K562 (cell line): ENCODE measurements at regions not wholly inside any gene's neighbourhood (a gene's known extent, or its start where the extent isn't known, plus 50 kb on each side); places are given as distances from the start of the nearest gene placed in this dataset.

ENCODE experiments used
- ATAC-seq: fragments of 200-7000 bp; cut with Tn5 transposase; 3 replicates; pipeline ENCODE4 v1.9.1; 2020; ENCODE audit warnings: moderate library complexity
- BruUV-seq: library from RNA; stranded (reverse); fragments of 400-500 nt; replicated peaks from 2 replicates; lab custom pipeline; 2021; lab: Mats Ljungman, UMichigan
- CTCF ChIA-PET: fragments of 300-600 bp; formaldehyde crosslinking; extraction: SDS; loops from one replicate; lab custom pipeline; 2021; ENCODE audit warnings: low intra/inter-chr PET ratio; lab: Yijun Ruan, JAX
- POLR2A ChIA-PET: fragments of 300-600, 350-650 bp; sonication (Branson Sonifier 250); formaldehyde crosslinking; extraction: SDS; loops from one replicate; lab custom pipeline; 2021; ENCODE audit warnings: antibody characterized with exemption, inconsistent platforms; lab: Yijun Ruan, JAX
- DNase-seq, 4 experiments: peaks; one replicate each; pipeline versions ENCODE4 v3.0.0 to v3.0.0-alpha.2; 2011 to 2018; ENCODE audit warnings: low spot score in 3 of 4, mixed read lengths in 3 of 4; ENCODE audit errors: extremely low read depth in 1 of 4
- FAIRE-seq: peaks from 2 replicates; lab custom pipeline; 2011; peaks lifted over from hg19 to GRCh38; lab: Jason Lieb, UNC
- H2AFZ ChIP-seq: 2 replicates; pipeline ENCODE4 v1.6.0; 2011; ENCODE audit warnings: low read depth, low read length, control low read depth, inconsistent platforms
- H3K27ac ChIP-seq: fragments of 200-600 bp; 3 replicates; pipeline ENCODE4 v1.8.0; 2011; ENCODE audit warnings: low read depth, mild to moderate bottlenecking, control low read depth, inconsistent platforms, low read length, moderate library complexity, mixed read lengths; ENCODE audit errors: extremely low read depth
- H3K27me3 ChIP-seq, 2 experiments: fragments of 300-600 bp in 1 of 2; 2 replicates in 1 of 2; 3 replicates in 1 of 2; pipeline versions ENCODE4 v1.6.0 to v1.8.0; 2011; ENCODE audit warnings: inconsistent platforms in 2 of 2, low read length in 2 of 2, mild to moderate bottlenecking in 1 of 2, mixed read lengths in 1 of 2, moderate library complexity in 1 of 2; ENCODE audit not compliant: control insufficient read depth in 2 of 2, insufficient read depth in 2 of 2
- H3K36me3 ChIP-seq: fragments of 300-600 bp; 3 replicates; pipeline ENCODE4 v1.8.0; 2011; ENCODE audit warnings: mild to moderate bottlenecking, low read length, inconsistent platforms; ENCODE audit not compliant: control insufficient read depth, insufficient read depth
- H3K4me1 ChIP-seq, 2 experiments: fragments of 200-600 bp in 1 of 2; replicated peaks in 1 of 2; 2 replicates in 1 of 2; 3 replicates in 1 of 2; pipeline versions ENCODE4 v1.5.1 to v1.8.0; 2011; ENCODE audit warnings: inconsistent platforms in 2 of 2, low read length in 2 of 2, mild to moderate bottlenecking in 1 of 2, mixed read lengths in 1 of 2, moderate library complexity in 1 of 2; ENCODE audit not compliant: control insufficient read depth in 2 of 2, insufficient read depth in 2 of 2
- H3K4me2 ChIP-seq: 2 replicates; pipeline ENCODE4 v1.6.1; 2011; ENCODE audit warnings: low read length, control low read depth, inconsistent platforms, mixed read lengths; ENCODE audit not compliant: insufficient read depth
- H3K4me3 ChIP-seq: fragments of 200-600 bp; sonication (generic), shearing (Covaris generic); 2 replicates; pipeline ENCODE4 v1.5.1; 2016; ENCODE audit warnings: control low read depth, inconsistent platforms
- H3K79me2 ChIP-seq: fragments of 200-600 bp; 3 replicates; pipeline ENCODE4 v1.8.0; 2011; ENCODE audit warnings: low read length, inconsistent platforms; ENCODE audit not compliant: control insufficient read depth, insufficient read depth
- H3K9ac ChIP-seq, 2 experiments: 2 replicates each; pipeline versions ENCODE4 v1.6.0 to v1.6.1; 2011; ENCODE audit warnings: low read depth in 2 of 2, low read length in 2 of 2, control low read depth in 1 of 2, inconsistent platforms in 1 of 2, mild to moderate bottlenecking in 1 of 2, mixed read lengths in 1 of 2; ENCODE audit not compliant: insufficient read depth in 1 of 2
- H3K9me1 ChIP-seq: one replicate; pipeline ENCODE4 v1.6.0; 2011; ENCODE audit warnings: inconsistent platforms, mild to moderate bottlenecking, low read length, moderate library complexity; ENCODE audit not compliant: control insufficient read depth, insufficient read depth
- H3K9me3 ChIP-seq: replicated peaks from 2 replicates; pipeline ENCODE4 v1.5.1; 2011; ENCODE audit warnings: low read depth, low read length, inconsistent platforms; ENCODE audit not compliant: control insufficient read depth, insufficient read depth
- H4K20me1 ChIP-seq: replicated peaks from 2 replicates; pipeline ENCODE4 v1.6.1; 2011; ENCODE audit warnings: low read length, inconsistent platforms, mixed read lengths; ENCODE audit not compliant: control insufficient read depth, insufficient read depth
- CBFA2T2 ChIP-seq: fragments of 450-650 bp; conservative IDR thresholded peaks from 2 replicates; pipeline ENCODE4 v1.6.1; 2017; ENCODE audit warnings: mild to moderate bottlenecking
- DACH1 ChIP-seq: fragments of 450-650 bp; IDR thresholded peaks from 2 replicates; pipeline ENCODE4 v1.6.1; 2018; ENCODE audit not compliant: partially characterized antibody
- ELF1 ChIP-seq: fragments of 200-800 bp; sonication (Bioruptor generic); IDR thresholded peaks from 2 replicates; pipeline ENCODE4 v1.6.1; 2016; ENCODE audit warnings: missing genetic modification characterization, missing compliant biosample characterization
- NCOA6 ChIP-seq: fragments of 450-650 bp; IDR thresholded peaks from 2 replicates; pipeline ENCODE4 v1.6.1; 2017; ENCODE audit warnings: mild to moderate bottlenecking
- PCBP1 ChIP-seq: fragments of 200-400 bp; formaldehyde crosslinking; IDR thresholded peaks from 2 replicates; pipeline ENCODE4 v1.6.1; 2018; ENCODE audit warnings: mild to moderate bottlenecking, low read depth, low read length; ENCODE audit not compliant: poor library complexity, severe bottlenecking
- POLR2G ChIP-seq: fragments of 200-400 bp; formaldehyde crosslinking; IDR thresholded peaks from 2 replicates; pipeline ENCODE4 v1.6.1; 2017; ENCODE audit warnings: low read depth, mild to moderate bottlenecking, antibody characterized with exemption, low read length, moderate library complexity
- PURB ChIP-seq: sonication (generic); formaldehyde crosslinking; IDR thresholded peaks from 2 replicates; pipeline ENCODE4 v1.9.0; 2021; ENCODE audit warnings: low read depth, mild to moderate bottlenecking, missing genetic modification reagents
- RBM14 ChIP-seq: fragments of 200-400 bp; formaldehyde crosslinking; IDR thresholded peaks from 2 replicates; pipeline ENCODE4 v1.6.1; 2018; ENCODE audit warnings: low read depth, mild to moderate bottlenecking, low read length, moderate library complexity, borderline replicate concordance; ENCODE audit not compliant: insufficient read depth
- RFX5 ChIP-seq: IDR thresholded peaks from 2 replicates; pipeline ENCODE4 v1.6.1; 2011; ENCODE audit warnings: low read depth, mild to moderate bottlenecking, improper control_type of control experiment, low read length
- SMAD3 ChIP-seq: fragments of 450-650 bp; formaldehyde crosslinking; conservative IDR thresholded peaks from 2 replicates; pipeline ENCODE4 v1.4.0; 2020; ENCODE audit warnings: mild to moderate bottlenecking
- XRCC4 ChIP-seq: IDR thresholded peaks from one replicate; pipeline ENCODE4 v1.6.1; 2011; ENCODE audit not compliant: insufficient read depth, insufficient read length; ENCODE audit errors: extremely low read depth
- ZNF140 ChIP-seq: fragments of 250-450 bp; sonication (Bioruptor Pico); IDR thresholded peaks from 2 replicates; pipeline ENCODE4 v1.8.0; 2021; ENCODE audit warnings: moderate library complexity, mild to moderate bottlenecking, inconsistent platforms
- ZNF197 ChIP-seq: fragments of 200-800 bp; sonication (Bioruptor generic); IDR thresholded peaks from 2 replicates; pipeline ENCODE4 v1.6.1; 2016; ENCODE audit warnings: low read depth, missing genetic modification characterization, missing compliant biosample characterization
- ZNF239 ChIP-seq: fragments of 250-450 bp; sonication (Bioruptor Pico); IDR thresholded peaks from 2 replicates; pipeline ENCODE4 v1.4.0; 2020; ENCODE audit warnings: mild to moderate bottlenecking
- ZNF551 ChIP-seq: fragments of 250-450 bp; sonication (Bioruptor Pico); IDR thresholded peaks from 2 replicates; pipeline ENCODE4 v1.5.0; 2021; ENCODE audit warnings: mild to moderate bottlenecking, moderate library complexity
- ZNF766 ChIP-seq: fragments of 200-800 bp; sonication (Bioruptor generic); conservative IDR thresholded peaks from 2 replicates; pipeline ENCODE4 v1.6.1; 2016; ENCODE audit warnings: missing genetic modification characterization, missing compliant biosample characterization
- WGBS: fragments of 100-300 bp; shearing (Covaris generic); methylation state at CpG from one replicate; pipeline ENCODE4 v1.1.6; 2016; ENCODE audit warnings: low coverage, mixed read lengths; ENCODE audit not compliant: insufficient coverage; ENCODE audit errors: missing lambda C conversion rate; 5-methylcytosine and 5-hydroxymethylcytosine counted together
- in situ Hi-C: fragments of 300-500 bp; cut with MboI; formaldehyde crosslinking; loops from 4 replicates; pipeline ENCODE4 v1.15.0; 2018; ENCODE audit warnings: inconsistent platforms, mixed read lengths
- intact Hi-C: fragments of 100-400 bp; cut with micrococcal nuclease; formaldehyde crosslinking; loops from 2 replicates; pipeline ENCODE4 v1.14.2; 2022
- TF ChIP-seq, protein P1 (sequence below): sonication (generic); formaldehyde crosslinking; IDR thresholded peaks from 2 replicates; pipeline ENCODE4 v1.9.0; 2022; ENCODE audit warnings: mild to moderate bottlenecking, missing genetic modification reagents
- TF ChIP-seq, protein P2 (sequence below), 2 experiments: fragments of 450-650 bp in 1 of 2; IDR thresholded peaks; 2 replicates each; pipeline ENCODE4 v1.6.1; 2011 to 2017; ENCODE audit warnings: low read depth in 2 of 2, antibody characterized with exemption in 1 of 2, borderline replicate concordance in 1 of 2, low read length in 1 of 2, mild to moderate bottlenecking in 1 of 2, mixed read lengths in 1 of 2; ENCODE audit not compliant: control insufficient read depth in 1 of 2

DNA sequence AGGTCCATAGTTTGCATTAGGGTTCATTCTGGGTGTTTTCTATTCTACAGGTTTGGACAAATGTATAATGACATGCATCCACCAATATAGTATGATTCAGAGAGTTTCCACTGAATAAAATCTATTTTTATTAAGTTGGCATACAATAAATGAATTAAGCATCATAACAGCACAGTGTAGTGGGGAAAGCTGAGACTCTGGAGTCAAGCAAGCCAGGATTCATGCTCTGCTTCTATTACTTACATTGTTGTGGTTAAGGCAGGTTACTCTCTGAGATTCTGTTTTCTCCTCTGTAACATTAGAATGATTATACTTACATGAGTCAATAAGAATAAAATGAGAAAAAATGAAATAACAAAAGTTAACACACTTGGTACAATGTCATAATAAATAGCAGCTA lies 131.3 kb downstream of the SLC30A10 start (continued):
- TF ChIP-seq, protein P1, sequence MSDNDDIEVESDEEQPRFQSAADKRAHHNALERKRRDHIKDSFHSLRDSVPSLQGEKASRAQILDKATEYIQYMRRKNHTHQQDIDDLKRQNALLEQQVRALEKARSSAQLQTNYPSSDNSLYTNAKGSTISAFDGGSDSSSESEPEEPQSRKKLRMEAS (CRISPR knock-in tag), result no peak
- TF ChIP-seq, protein P2, sequence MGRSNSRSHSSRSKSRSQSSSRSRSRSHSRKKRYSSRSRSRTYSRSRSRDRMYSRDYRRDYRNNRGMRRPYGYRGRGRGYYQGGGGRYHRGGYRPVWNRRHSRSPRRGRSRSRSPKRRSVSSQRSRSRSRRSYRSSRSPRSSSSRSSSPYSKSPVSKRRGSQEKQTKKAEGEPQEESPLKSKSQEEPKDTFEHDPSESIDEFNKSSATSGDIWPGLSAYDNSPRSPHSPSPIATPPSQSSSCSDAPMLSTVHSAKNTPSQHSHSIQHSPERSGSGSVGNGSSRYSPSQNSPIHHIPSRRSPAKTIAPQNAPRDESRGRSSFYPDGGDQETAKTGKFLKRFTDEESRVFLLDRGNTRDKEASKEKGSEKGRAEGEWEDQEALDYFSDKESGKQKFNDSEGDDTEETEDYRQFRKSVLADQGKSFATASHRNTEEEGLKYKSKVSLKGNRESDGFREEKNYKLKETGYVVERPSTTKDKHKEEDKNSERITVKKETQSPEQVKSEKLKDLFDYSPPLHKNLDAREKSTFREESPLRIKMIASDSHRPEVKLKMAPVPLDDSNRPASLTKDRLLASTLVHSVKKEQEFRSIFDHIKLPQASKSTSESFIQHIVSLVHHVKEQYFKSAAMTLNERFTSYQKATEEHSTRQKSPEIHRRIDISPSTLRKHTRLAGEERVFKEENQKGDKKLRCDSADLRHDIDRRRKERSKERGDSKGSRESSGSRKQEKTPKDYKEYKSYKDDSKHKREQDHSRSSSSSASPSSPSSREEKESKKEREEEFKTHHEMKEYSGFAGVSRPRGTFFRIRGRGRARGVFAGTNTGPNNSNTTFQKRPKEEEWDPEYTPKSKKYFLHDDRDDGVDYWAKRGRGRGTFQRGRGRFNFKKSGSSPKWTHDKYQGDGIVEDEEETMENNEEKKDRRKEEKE (IDR thresholded peaks at IDR 0.05; ENCODE audit: borderline replicate concordance in 1 of 2, control insufficient read depth in 1 of 2, low read depth in 2 of 2, low read length in 1 of 2), result no peak

DNA sequence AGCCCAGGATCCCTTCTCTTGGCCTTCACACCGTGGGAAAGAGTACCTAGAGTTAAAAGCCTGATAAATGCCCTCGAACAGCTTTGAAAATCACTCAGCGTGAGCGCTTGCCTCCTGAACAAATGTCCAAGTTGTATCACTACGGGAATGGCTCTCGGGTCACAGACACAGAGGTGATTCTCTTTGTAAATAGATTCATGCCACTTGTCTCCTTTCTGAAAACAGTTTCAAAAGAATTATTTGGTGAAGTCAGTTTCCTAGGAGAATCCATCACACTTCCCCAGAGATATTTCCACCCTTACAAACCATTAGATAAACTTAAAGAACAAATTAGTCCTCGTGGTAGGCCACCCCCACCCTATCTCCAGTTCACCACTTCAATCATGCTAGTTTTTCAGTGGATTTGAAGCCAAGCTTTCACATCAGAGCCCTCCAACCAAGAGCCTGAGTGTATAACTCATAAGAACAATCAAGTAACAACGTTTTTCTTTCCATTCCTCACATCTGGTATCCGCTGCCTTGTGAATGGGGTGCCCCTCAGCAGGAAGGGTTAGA lies 132.9 kb downstream of the SLC30A10 start:
- H3K9me1 ChIP-seq, result no peaks in the 10 kb centered on the region
- peaks cover 0 to 4% of the 10 kb centered on the region in 2 experiments; a peak in 1 of 5 replicates for H3K27me3 ChIP-seq
- H3K4me3 ChIP-seq, result no peak overlapping the region
- no peak overlapping the region for H3K4me2 ChIP-seq
- no peaks in the 10 kb centered on the region for H4K20me1 ChIP-seq
- H2AFZ ChIP-seq, result no peak overlapping the region
- no peaks in the 10 kb centered on the region for H3K9me3 ChIP-seq
- H3K36me3 ChIP-seq, result no peaks in the 10 kb centered on the region
- ATAC-seq, result no peak; the same call in 2 of the 3 replicates
- CTCF ChIA-PET, result interaction anchor here (0.6 kb wide), 1 partner anchor 12 kb away, joined by 3 read pairs; no protein-coding TSS in a partner anchor
- DNase-seq, result no peak
- intact Hi-C loops, result no loop called here
- POLR2A ChIA-PET, result interaction anchor here (1.1 kb wide), 1 partner anchor 36 kb away, joined by 4 read pairs; no protein-coding TSS in a partner anchor
- H3K79me2 ChIP-seq, result no peaks in the 10 kb centered on the region
- in situ Hi-C loops, result no loop called here
- no peak overlapping the region for H3K27ac ChIP-seq
- no TSS peak for BruUV-seq
- H3K9ac ChIP-seq, result no peak overlapping the region
- H3K4me1 ChIP-seq, result no peaks in the 10 kb centered on the region; a peak in 1 of 5 replicates
- FAIRE-seq, result no peak
- 0% methylated on average over 9 of the region's 9 CpGs for WGBS
- TF ChIP-seq NCOA6 (no peak), XRCC4 (no peak), PCBP1 (no peak), ZNF551 (no peak), ZNF239 (CRISPR knock-in tag) (no peak), ZNF140 (CRISPR knock-in tag) (no peak), POLR2G (no peak), RFX5 (no peak), DACH1 (no peak), CBFA2T2 (no peak), RBM14 (no peak), PURB (CRISPR knock-in tag) (no peak), ZNF197 (CRISPR knock-in tag) (no peak), SMAD3 (CRISPR knock-in tag) (no peak), ZNF766 (CRISPR knock-in tag) (no peak), ELF1 (tag) (no peak)
